Tibial nerve (tissue), 4 donors: ENCODE measurements at regions not wholly inside any gene's neighbourhood (a gene's known extent, or its start where the extent isn't known, plus 50 kb on each side); places are given as distances from the start of the nearest gene placed in this dataset.

ENCODE experiments used
- DNase-seq, 2 donors: peaks; one replicate each; pipeline ENCODE4 v3.0.0-alpha.2; 2019; ENCODE audit warnings: low spot score in 2 of 2
- H3K27ac ChIP-seq, 4 donors: fragments of 200-600 bp; sonication (generic) in 3 of 4; one replicate each; pipeline ENCODE4 v1.5.1; 2017 to 2019; ENCODE audit warnings: mild to moderate bottlenecking in 1 of 4
- H3K27me3 ChIP-seq, 2 donors: fragments of 200-600 bp; sonication (generic) in 1 of 2; one replicate each; pipeline versions ENCODE4 v1.5.1 to v1.6.0; 2017 to 2019
- H3K36me3 ChIP-seq, 3 donors: fragments of 200-600 bp; sonication (generic); one replicate each; pipeline ENCODE4 v1.5.1; 2018 to 2019
- H3K4me1 ChIP-seq, 4 donors: fragments of 200-600 bp; sonication (generic) in 3 of 4; one replicate each; pipeline ENCODE4 v1.5.1; 2017 to 2019
- H3K4me3 ChIP-seq, 4 donors: fragments of 200-600 bp; sonication (generic) in 3 of 4; one replicate each; pipeline ENCODE4 v1.5.1; 2017 to 2019; ENCODE audit warnings: mild to moderate bottlenecking in 1 of 4, moderate library complexity in 1 of 4
- H3K9me3 ChIP-seq, 4 donors: fragments of 200-600 bp; sonication (generic) in 3 of 4; one replicate each; pipeline ENCODE4 v1.5.1; 2017 to 2019
- EP300 ChIP-seq, 2 donors: sonication (generic); formaldehyde crosslinking; IDR thresholded peaks; one replicate each; pipeline ENCODE4 v1.6.1; 2017; ENCODE audit warnings: antibody characterized with exemption in 2 of 2, mild to moderate bottlenecking in 1 of 2
- POLR2A ChIP-seq, 2 donors: fragments of 450-650 bp; IDR thresholded peaks; one replicate each; pipeline ENCODE4 v1.6.1; 2017; ENCODE audit warnings: antibody characterized with exemption in 2 of 2, mild to moderate bottlenecking in 2 of 2, moderate library complexity in 2 of 2
- WGBS, 2 donors: methylation state at CpG; one replicate each; pipeline ENCODE4 v1.1.5; 2018; 5-methylcytosine and 5-hydroxymethylcytosine counted together
- TF ChIP-seq, protein P1 (sequence below), 5 experiments: fragments of 200-600 bp in 3 of 5; fragments of 450-650 bp in 2 of 5; sonication (generic) in 3 of 5; IDR thresholded peaks; one replicate each; pipeline ENCODE4 v1.5.1; 2016 to 2019; ENCODE audit warnings: antibody characterized with exemption in 5 of 5, mild to moderate bottlenecking in 3 of 5, moderate library complexity in 2 of 5

DNA sequence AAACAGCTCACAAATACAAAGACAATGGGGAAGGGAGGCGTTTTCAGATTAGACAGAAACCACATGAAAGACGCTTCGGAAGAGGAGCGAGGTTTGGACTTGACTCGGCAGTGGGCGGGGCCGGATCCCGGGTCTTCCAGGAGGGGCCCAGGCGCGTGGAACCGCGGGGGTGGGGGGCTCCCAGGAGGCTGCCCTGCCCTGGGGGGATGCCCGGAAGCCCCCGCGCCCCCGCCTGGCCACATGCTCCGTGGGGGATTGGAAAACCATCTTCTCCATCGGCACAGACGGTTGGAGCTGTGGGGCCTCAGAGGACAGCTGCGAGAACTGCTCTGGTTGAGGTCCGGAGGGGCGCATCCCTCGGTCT lies 186.0 kb upstream of the SHH start:
- Histone ChIP-seq H3K36me3 (no peaks in the 10 kb centered on the region), H3K9me3 (no peaks in the 10 kb centered on the region), H3K27me3 (no peaks in the 10 kb centered on the region), H3K4me3 (no peak overlapping the region), H3K4me1 (no peaks in the 10 kb centered on the region), H3K27ac (no peak overlapping the region)
- no peak for DNase-seq
- TF ChIP-seq EP300 (IDR thresholded peaks at IDR 0.05) (no peak), POLR2A (IDR thresholded peaks at IDR 0.05) (no peak)
- TF ChIP-seq, protein P1, sequence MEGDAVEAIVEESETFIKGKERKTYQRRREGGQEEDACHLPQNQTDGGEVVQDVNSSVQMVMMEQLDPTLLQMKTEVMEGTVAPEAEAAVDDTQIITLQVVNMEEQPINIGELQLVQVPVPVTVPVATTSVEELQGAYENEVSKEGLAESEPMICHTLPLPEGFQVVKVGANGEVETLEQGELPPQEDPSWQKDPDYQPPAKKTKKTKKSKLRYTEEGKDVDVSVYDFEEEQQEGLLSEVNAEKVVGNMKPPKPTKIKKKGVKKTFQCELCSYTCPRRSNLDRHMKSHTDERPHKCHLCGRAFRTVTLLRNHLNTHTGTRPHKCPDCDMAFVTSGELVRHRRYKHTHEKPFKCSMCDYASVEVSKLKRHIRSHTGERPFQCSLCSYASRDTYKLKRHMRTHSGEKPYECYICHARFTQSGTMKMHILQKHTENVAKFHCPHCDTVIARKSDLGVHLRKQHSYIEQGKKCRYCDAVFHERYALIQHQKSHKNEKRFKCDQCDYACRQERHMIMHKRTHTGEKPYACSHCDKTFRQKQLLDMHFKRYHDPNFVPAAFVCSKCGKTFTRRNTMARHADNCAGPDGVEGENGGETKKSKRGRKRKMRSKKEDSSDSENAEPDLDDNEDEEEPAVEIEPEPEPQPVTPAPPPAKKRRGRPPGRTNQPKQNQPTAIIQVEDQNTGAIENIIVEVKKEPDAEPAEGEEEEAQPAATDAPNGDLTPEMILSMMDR (IDR thresholded peaks at IDR 0.05), result no peak
- WGBS, 2 donors, result 74 to 89% methylated on average over 16 to 17 of the region's 23 CpGs

DNA sequence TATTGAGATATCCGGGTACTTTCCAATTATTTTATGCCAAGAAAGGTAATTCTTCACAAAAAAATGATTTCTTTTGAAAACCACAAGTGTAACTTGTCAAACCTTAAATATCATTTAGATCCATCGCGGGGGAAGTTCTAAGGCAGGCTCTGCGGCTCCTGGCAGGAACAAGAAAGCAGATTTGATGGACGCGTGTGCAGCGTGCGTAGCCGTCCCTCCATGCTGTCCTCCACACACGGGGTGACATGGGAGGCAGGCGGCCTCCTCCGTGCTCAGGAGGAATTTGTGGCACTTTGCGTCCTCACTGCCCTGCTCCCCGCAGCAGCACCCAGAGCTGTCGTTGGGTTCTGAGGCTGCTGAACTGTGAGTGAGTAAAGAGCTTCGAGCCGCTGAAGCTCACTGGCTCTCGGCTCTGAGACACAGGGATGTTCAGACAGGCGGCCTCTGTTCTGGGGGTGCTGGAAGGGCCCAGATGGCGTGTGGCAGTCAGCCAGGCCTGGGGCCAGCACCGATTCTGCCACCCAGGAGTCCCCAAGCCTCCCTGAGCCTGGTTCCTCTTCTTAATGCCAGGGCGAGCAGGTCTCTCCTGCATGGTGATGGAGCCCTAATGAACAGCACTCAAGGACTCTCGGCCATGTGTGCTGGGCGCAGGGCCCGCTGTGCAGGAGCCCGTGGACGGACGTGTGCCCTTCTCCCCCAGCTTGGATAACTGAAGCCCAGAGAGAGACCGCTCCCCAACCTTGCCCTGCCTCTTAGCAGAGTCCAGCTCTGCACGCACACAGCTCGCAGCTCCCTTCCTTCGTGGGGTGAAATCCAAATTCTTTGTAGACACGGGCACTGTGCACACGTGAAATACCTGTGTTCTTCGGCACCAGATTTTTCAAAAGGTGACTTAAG lies 185.4 kb upstream of the SHH start:
- H3K36me3 ChIP-seq, result no peaks in the 10 kb centered on the region
- H3K4me1 ChIP-seq, result no peaks in the 10 kb centered on the region
- H3K27ac ChIP-seq, result peak overlapping the region in 1 of 4 donors; percentile 20
- 81 to 83% methylated on average over 27 to 29 of the region's 35 CpGs for WGBS, 2 donors
- no peak for DNase-seq
- TF ChIP-seq EP300 (IDR thresholded peaks at IDR 0.05), result no peak
- TF ChIP-seq, protein P1 (IDR thresholded peaks at IDR 0.05), result no peak
- TF ChIP-seq POLR2A (IDR thresholded peaks at IDR 0.05), result no peak
- no peaks in the 10 kb centered on the region for H3K9me3 ChIP-seq
- H3K4me3 ChIP-seq, result no peak overlapping the region
- H3K27me3 ChIP-seq, result no peaks in the 10 kb centered on the region

DNA sequence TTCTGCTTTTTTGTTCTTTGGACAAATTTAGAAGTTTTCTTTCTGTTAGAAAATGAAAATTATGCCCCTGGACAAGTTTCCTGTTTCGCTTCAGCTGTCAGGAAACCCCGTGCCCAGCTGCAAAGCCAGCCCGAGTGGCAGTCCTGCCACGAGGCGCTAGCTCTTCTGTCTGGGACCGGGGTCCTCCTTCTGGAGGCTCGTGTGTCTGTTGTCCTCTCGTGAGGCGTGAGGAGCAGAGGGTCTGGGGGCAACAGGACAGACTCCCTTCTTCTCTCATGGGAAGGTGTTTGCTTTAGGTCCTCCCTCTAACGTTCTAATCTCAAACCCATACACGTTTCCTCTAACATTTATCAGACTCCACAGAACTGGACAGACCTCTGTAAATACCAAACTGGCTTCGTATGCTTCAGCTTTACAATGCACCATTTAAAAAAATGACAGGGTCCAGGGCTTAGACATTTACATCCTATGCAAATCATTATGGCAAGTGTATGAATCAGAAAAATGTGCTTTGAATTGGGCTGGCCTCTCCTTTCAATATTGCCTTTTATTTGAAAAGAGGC lies 184.5 kb upstream of the SHH start:
- no peak for DNase-seq
- Histone ChIP-seq H3K4me1 (no peaks in the 10 kb centered on the region), H3K4me3 (no peak overlapping the region), H3K36me3 (no peaks in the 10 kb centered on the region), H3K27me3 (no peaks in the 10 kb centered on the region), H3K27ac (no peak overlapping the region), H3K9me3 (no peaks in the 10 kb centered on the region)
- WGBS, 2 donors, result 49 to 52% methylated on average over 11 to 12 of the region's 12 CpGs
- no peak for TF ChIP-seq EP300 (IDR thresholded peaks at IDR 0.05)
- TF ChIP-seq, protein P1 (IDR thresholded peaks at IDR 0.05), result no peak
- no peak for TF ChIP-seq POLR2A (IDR thresholded peaks at IDR 0.05)

DNA sequence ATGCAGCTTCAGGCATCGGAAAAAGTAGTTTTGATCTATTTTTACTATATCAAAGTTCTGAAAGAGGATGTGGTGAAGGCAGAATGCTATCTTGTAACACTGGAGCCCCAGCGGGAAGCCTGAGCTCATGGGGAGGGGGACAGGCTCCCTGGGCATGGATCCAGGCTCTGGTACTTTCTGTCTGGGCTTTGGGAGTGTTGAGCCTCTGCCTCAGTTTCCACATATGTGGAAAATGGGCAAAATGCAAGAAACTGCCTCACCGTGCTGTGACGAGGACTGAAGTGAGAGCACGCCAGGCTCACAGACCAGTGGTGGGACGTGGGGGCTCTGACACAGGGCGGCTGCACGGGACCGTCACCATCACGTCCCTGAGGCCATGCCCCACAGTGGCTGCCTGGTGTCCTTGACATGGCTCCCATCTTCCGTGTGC lies 182.9 kb upstream of the SHH start:
- H3K9me3 ChIP-seq, result peaks cover 0 to 7% (median 0%) of the 10 kb centered on the region in 4 donors
- DNase-seq, result no peak
- no peak for TF ChIP-seq POLR2A (IDR thresholded peaks at IDR 0.05)
- TF ChIP-seq, protein P1 (IDR thresholded peaks at IDR 0.05), result no peak
- no peak for TF ChIP-seq EP300 (IDR thresholded peaks at IDR 0.05)
- no peaks in the 10 kb centered on the region for H3K36me3 ChIP-seq
- H3K27ac ChIP-seq, result no peak overlapping the region
- no peaks in the 10 kb centered on the region for H3K27me3 ChIP-seq
- H3K4me3 ChIP-seq, result no peak overlapping the region
- no peaks in the 10 kb centered on the region for H3K4me1 ChIP-seq
- 82 to 85% methylated on average over 11 of the region's 11 CpGs for WGBS, 2 donors

DNA sequence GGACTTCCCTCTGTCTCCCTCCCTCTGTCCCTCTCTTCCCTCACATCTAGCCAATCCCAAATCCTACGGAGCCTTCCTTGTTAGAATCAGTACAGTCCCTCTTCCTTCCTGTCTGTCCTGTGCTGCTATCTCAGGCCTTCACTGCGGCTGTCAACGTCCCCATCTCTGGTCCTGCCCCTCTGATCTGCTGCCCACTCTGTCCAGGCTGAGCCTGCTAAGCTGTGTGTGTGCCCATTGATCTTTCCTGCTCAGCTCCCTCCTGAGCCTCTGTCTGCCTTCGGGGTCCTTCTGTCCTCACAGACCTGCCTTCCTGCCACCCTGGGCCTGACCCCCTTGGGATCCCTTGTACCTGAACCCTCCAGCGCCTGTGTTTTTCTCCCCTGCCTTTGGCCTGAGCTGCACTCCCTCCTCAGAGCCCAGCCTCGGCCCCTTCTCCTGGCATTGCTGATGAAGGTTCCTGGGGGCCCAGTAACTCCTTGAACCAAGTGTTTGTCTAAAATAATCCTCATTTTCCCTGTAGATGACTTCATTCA lies 182.1 kb upstream of the SHH start:
- DNase-seq, result no peak
- Histone ChIP-seq H3K9me3 (peaks cover 0 to 15% (median 0%) of the 10 kb centered on the region in 4 donors), H3K4me3 (no peak overlapping the region), H3K27me3 (no peaks in the 10 kb centered on the region), H3K36me3 (no peaks in the 10 kb centered on the region), H3K4me1 (no peaks in the 10 kb centered on the region), H3K27ac (no peak overlapping the region)
- 68 to 73% methylated on average over 6 of the region's 6 CpGs for WGBS, 2 donors
- TF ChIP-seq EP300 (IDR thresholded peaks at IDR 0.05) (no peak), POLR2A (IDR thresholded peaks at IDR 0.05) (no peak)
- TF ChIP-seq, protein P1 (IDR thresholded peaks at IDR 0.05), result no peak
